Upper lobe of right lung (tissue), 1 donor: ENCODE measurements at regions not wholly inside any gene's neighbourhood (a gene's known extent, or its start where the extent isn't known, plus 50 kb on each side); places are given as distances from the start of the nearest gene placed in this dataset.
A peak's percentile ranks its signal among the peaks of the same experiment; 100 is the strongest.

Experiments used
- ATAC-seq: fragments of 200-7000 bp; cut with Tn5 transposase; one replicate; pipeline ENCODE4 v1.9.1; 2020; ENCODE audit warnings: mild to moderate bottlenecking, moderate library complexity
- DNase-seq: peaks from one replicate; pipeline ENCODE4 v3.0.0-alpha.2; 2020
- H3K27ac ChIP-seq: fragments of 200-600 bp; one replicate; pipeline ENCODE4 v1.8.0; 2022
- H3K27me3 ChIP-seq: fragments of 200-600 bp; one replicate; pipeline ENCODE4 v1.8.0; 2022; ENCODE audit warnings: mild to moderate bottlenecking
- H3K36me3 ChIP-seq: fragments of 200-600 bp; one replicate; pipeline ENCODE4 v1.8.0; 2022
- H3K4me1 ChIP-seq: fragments of 200-600 bp; one replicate; pipeline ENCODE4 v1.8.0; 2022
- H3K4me3 ChIP-seq: fragments of 200-600 bp; one replicate; pipeline ENCODE4 v1.8.0; 2022; ENCODE audit warnings: mild to moderate bottlenecking
- H3K9me3 ChIP-seq: fragments of 200-600 bp; one replicate; pipeline ENCODE4 v1.8.0; 2022
- CTCF ChIP-seq: fragments of 200-600 bp; IDR thresholded peaks from one replicate; pipeline ENCODE4 v1.8.0; 2022; ENCODE audit warnings: antibody characterized with exemption
- intact Hi-C: fragments of 100-400 bp; cut with DNase I; formaldehyde crosslinking; loops from one replicate; pipeline ENCODE4 v1.11.0; 2022
- donor health status: DM: no; HTN: yes; CAD: no; lungs with severe emphysema.

GRCh38 chr16:5639531-5639930 is 541.9 kb upstream of the EEF2KMT start:
- Histone ChIP-seq H3K4me1 (no peaks in the 10 kb centered on the region), H3K27me3 (no peaks in the 10 kb centered on the region), H3K36me3 (no peaks in the 10 kb centered on the region), H3K4me3 (no peak overlapping the region), H3K27ac (no peak overlapping the region), H3K9me3 (no peaks in the 10 kb centered on the region)
- no peak for TF ChIP-seq CTCF
- ATAC-seq (no peak), DNase-seq (no peak)
- intact Hi-C loops: no loop called here

GRCh38 chr16:5635331-5635730 is 537.7 kb upstream of the EEF2KMT start:
- no peaks in the 10 kb centered on the region for H3K9me3 ChIP-seq
- H3K36me3 ChIP-seq: no peaks in the 10 kb centered on the region
- no peak overlapping the region for H3K4me3 ChIP-seq
- DNase-seq: no peak
- H3K27ac ChIP-seq: no peak overlapping the region
- H3K4me1 ChIP-seq: no peaks in the 10 kb centered on the region
- no peak for TF ChIP-seq CTCF
- intact Hi-C loops: no loop called here
- H3K27me3 ChIP-seq: no peaks in the 10 kb centered on the region
- ATAC-seq: no peak

- TF ChIP-seq CTCF: no peak
- Histone ChIP-seq H3K4me3 (no peak overlapping the region), H3K36me3 (no peaks in the 10 kb centered on the region), H3K4me1 (no peaks in the 10 kb centered on the region), H3K9me3 (no peaks in the 10 kb centered on the region), H3K27me3 (no peaks in the 10 kb centered on the region), H3K27ac (no peak overlapping the region)
- intact Hi-C loops: no loop called here
- DNase-seq (no peak), ATAC-seq (no peak)
These were observed 537.1 kb upstream of the EEF2KMT start for GRCh38 chr16:5634666-5635180.

- no peak for DNase-seq
- H3K36me3 ChIP-seq: no peaks in the 10 kb centered on the region
These were observed 536.3 kb upstream of the EEF2KMT start for GRCh38 chr16:5633845-5634440.

GRCh38 chr16:5622234-5622884 is 524.8 kb upstream of the EEF2KMT start:
- no peak for TF ChIP-seq CTCF
- ATAC-seq (peak; percentile 26), DNase-seq (no peak)
- no peaks in the 10 kb centered on the region for H3K9me3 ChIP-seq
- no peaks in the 10 kb centered on the region for H3K4me1 ChIP-seq
- H3K36me3 ChIP-seq: no peaks in the 10 kb centered on the region
- H3K4me3 ChIP-seq: no peak overlapping the region
- intact Hi-C loops: no loop called here
- H3K27me3 ChIP-seq: peaks cover 9% of the 10 kb centered on the region
- no peak overlapping the region for H3K27ac ChIP-seq

More at GRCh38 chr16:5633845-5634440, 536.3 kb upstream of the EEF2KMT start:
- H3K4me3 ChIP-seq: no peak overlapping the region
- H3K27ac ChIP-seq: no peak overlapping the region
- intact Hi-C loops: no loop called here
- ATAC-seq: peak; percentile 46
- H3K9me3 ChIP-seq: no peaks in the 10 kb centered on the region
- no peaks in the 10 kb centered on the region for H3K27me3 ChIP-seq
- no peaks in the 10 kb centered on the region for H3K4me1 ChIP-seq
- peak; percentile 48 for TF ChIP-seq CTCF
